ENCODE measurements at regions not wholly inside any gene's neighbourhood (a gene's known extent, or its start where the extent isn't known, plus 50 kb on each side); places are given as distances from the start of the nearest gene placed in this dataset.

- DNase-seq, result no peak
- Mint-ChIP-seq H3K27ac (no peak overlapping the region), H3K4me1 (no peaks in the 10 kb centered on the region), H3K36me3 (no peaks in the 10 kb centered on the region), H3K27me3 (ENCODE audit: low read depth in 3 of 3) (peaks cover 2 to 3% (median 3%) of the 10 kb centered on the region in 3 donors), H3K4me3 (no peak overlapping the region), H3K9me3 (no peaks in the 10 kb centered on the region)
Measured at GRCh38 chr10:91576096-91576545, 56.8 kb downstream of the PPP1R3C start.

- no peaks in the 10 kb centered on the region for H3K36me3 Mint-ChIP-seq
- H3K27ac Mint-ChIP-seq, result no peak overlapping the region
- DNase-seq, result no peak
- H3K9me3 Mint-ChIP-seq, result no peaks in the 10 kb centered on the region
- H3K4me1 Mint-ChIP-seq, result no peaks in the 10 kb centered on the region
- H3K27me3 Mint-ChIP-seq (ENCODE audit: low read depth in 3 of 3), result peaks cover 2 to 3% (median 3%) of the 10 kb centered on the region in 3 donors
- H3K4me3 Mint-ChIP-seq, result no peak overlapping the region
Measured at GRCh38 chr10:91575044-91575610, 57.7 kb downstream of the PPP1R3C start.

DNA sequence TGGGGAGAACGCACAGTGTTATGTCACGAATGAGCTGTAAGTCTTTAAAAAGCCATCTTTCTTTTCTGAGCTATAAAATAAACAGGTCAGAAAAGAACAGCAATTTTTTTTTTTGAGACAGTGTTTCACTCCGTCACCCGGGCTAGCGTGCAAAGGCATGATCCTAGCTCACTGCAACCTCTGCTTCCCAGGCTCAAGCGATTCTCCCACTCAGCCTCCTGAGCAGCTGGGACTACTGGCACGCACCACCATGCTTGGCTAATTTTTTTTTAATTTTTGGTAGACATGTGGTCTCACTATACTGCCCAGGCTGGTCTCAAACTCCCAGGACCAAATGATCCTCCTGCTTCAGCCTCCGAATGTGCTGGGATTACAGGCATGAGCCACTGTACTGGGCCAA lies 58.6 kb downstream of the PPP1R3C start:
- Mint-ChIP-seq H3K27ac (no peak overlapping the region), H3K4me3 (no peak overlapping the region), H3K4me1 (no peaks in the 10 kb centered on the region)

GRCh38 chr10:91573320-91573719 lies 59.6 kb downstream of the PPP1R3C start:
- DNase-seq, result no peak
- peaks cover 0 to 3% (median 0%) of the 10 kb centered on the region in 6 donors for H3K9me3 Mint-ChIP-seq

More for the DNA sequence above, 58.6 kb downstream of the PPP1R3C start:
- Mint-ChIP-seq H3K27me3 (ENCODE audit: low read depth in 3 of 3) (peaks cover 1 to 3% (median 3%) of the 10 kb centered on the region in 3 donors), H3K9me3 (peaks cover 0 to 3% (median 0%) of the 10 kb centered on the region in 6 donors), H3K36me3 (no peaks in the 10 kb centered on the region)
- no peak for DNase-seq

DNA sequence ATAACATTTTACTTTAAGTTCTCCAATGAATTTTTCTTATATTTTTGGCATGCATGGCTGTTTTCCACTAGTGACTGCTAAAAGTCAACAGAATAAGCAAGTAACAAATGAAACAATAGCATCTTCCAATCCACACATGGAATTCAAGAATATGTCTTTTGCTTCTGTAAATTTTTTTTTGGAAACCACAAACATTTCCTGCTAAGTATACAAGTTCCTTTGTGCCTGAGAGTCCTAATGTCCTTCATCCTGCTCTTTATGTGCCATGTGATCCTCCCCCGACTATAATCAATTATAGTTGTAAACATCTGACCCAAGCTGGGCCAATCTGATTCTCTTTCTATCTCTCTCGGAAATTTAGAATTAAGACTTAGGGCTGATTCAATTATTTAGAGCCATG lies 61.2 kb downstream of the PPP1R3C start:
- no peak overlapping the region for H3K4me3 Mint-ChIP-seq
- H3K36me3 Mint-ChIP-seq, result no peaks in the 10 kb centered on the region
- DNase-seq, result no peak
- H3K27me3 Mint-ChIP-seq (ENCODE audit: low read depth in 3 of 3), result peaks cover 0 to 3% (median 3%) of the 10 kb centered on the region in 3 donors
- H3K9me3 Mint-ChIP-seq, result peaks cover 0 to 3% (median 0%) of the 10 kb centered on the region in 6 donors
- no peaks in the 10 kb centered on the region for H3K4me1 Mint-ChIP-seq
- H3K27ac Mint-ChIP-seq, result no peak overlapping the region

More at GRCh38 chr10:91573320-91573719, 59.6 kb downstream of the PPP1R3C start:
- H3K27me3 Mint-ChIP-seq (ENCODE audit: low read depth in 3 of 3), result peaks cover 0 to 3% (median 3%) of the 10 kb centered on the region in 3 donors
- H3K27ac Mint-ChIP-seq, result no peak overlapping the region
- no peaks in the 10 kb centered on the region for H3K36me3 Mint-ChIP-seq
- no peak overlapping the region for H3K4me3 Mint-ChIP-seq
- H3K4me1 Mint-ChIP-seq, result no peaks in the 10 kb centered on the region

GRCh38 chr10:91570220-91570619 lies 62.7 kb downstream of the PPP1R3C start:
- H3K36me3 Mint-ChIP-seq, result no peaks in the 10 kb centered on the region
- peaks cover 0 to 3% (median 0%) of the 10 kb centered on the region in 6 donors for H3K9me3 Mint-ChIP-seq
- H3K4me1 Mint-ChIP-seq, result no peaks in the 10 kb centered on the region
- no peak for DNase-seq
- H3K27ac Mint-ChIP-seq, result no peak overlapping the region
- H3K4me3 Mint-ChIP-seq, result no peak overlapping the region
- peaks cover 0 to 6% (median 5%) of the 10 kb centered on the region in 3 donors for H3K27me3 Mint-ChIP-seq (ENCODE audit: low read depth in 3 of 3)

GRCh38 chr10:91569522-91569921 lies 63.3 kb downstream of the PPP1R3C start:
- no peak for DNase-seq

GRCh38 chr10:91567815-91568214 lies 65.1 kb downstream of the PPP1R3C start:
- H3K9me3 Mint-ChIP-seq, result peaks cover 0 to 3% (median 0%) of the 10 kb centered on the region in 6 donors
- H3K4me3 Mint-ChIP-seq, result no peak overlapping the region
- no peak for DNase-seq
- H3K27me3 Mint-ChIP-seq (ENCODE audit: low read depth in 3 of 3), result peaks cover 0 to 7% (median 3%) of the 10 kb centered on the region in 3 donors
- H3K36me3 Mint-ChIP-seq, result no peaks in the 10 kb centered on the region
- H3K27ac Mint-ChIP-seq, result no peak overlapping the region
- no peaks in the 10 kb centered on the region for H3K4me1 Mint-ChIP-seq

More at GRCh38 chr10:91569522-91569921, 63.3 kb downstream of the PPP1R3C start:
- no peaks in the 10 kb centered on the region for H3K4me1 Mint-ChIP-seq
- no peaks in the 10 kb centered on the region for H3K36me3 Mint-ChIP-seq
- H3K9me3 Mint-ChIP-seq, result peaks cover 0 to 3% (median 0%) of the 10 kb centered on the region in 6 donors
- peak overlapping the region in 1 of 5 donors; percentile 65 for H3K4me3 Mint-ChIP-seq
- peaks cover 0 to 3% (median 2%) of the 10 kb centered on the region in 3 donors for H3K27me3 Mint-ChIP-seq (ENCODE audit: low read depth in 3 of 3)
- no peak overlapping the region for H3K27ac Mint-ChIP-seq

- no peak for DNase-seq
- H3K27me3 Mint-ChIP-seq (ENCODE audit: low read depth in 3 of 3), result peaks cover 0 to 7% (median 6%) of the 10 kb centered on the region in 3 donors
- no peaks in the 10 kb centered on the region for H3K36me3 Mint-ChIP-seq
- peaks cover 0 to 6% (median 0%) of the 10 kb centered on the region in 6 donors for H3K9me3 Mint-ChIP-seq
- H3K4me1 Mint-ChIP-seq, result no peaks in the 10 kb centered on the region
- no peak overlapping the region for H3K4me3 Mint-ChIP-seq
- no peak overlapping the region for H3K27ac Mint-ChIP-seq
Measured at GRCh38 chr10:91566115-91566514, 66.8 kb downstream of the PPP1R3C start.

- H3K4me3 Mint-ChIP-seq, result no peak overlapping the region
- H3K4me1 Mint-ChIP-seq, result no peaks in the 10 kb centered on the region
- no peaks in the 10 kb centered on the region for H3K36me3 Mint-ChIP-seq
- H3K27me3 Mint-ChIP-seq (ENCODE audit: low read depth in 3 of 3), result peaks cover 0 to 9% (median 8%) of the 10 kb centered on the region in 3 donors
- DNase-seq, result no peak
- H3K9me3 Mint-ChIP-seq, result peaks cover 0 to 6% (median 0%) of the 10 kb centered on the region in 6 donors
- H3K27ac Mint-ChIP-seq, result no peak overlapping the region
Measured at GRCh38 chr10:91565226-91565625, 67.6 kb downstream of the PPP1R3C start.

DNA sequence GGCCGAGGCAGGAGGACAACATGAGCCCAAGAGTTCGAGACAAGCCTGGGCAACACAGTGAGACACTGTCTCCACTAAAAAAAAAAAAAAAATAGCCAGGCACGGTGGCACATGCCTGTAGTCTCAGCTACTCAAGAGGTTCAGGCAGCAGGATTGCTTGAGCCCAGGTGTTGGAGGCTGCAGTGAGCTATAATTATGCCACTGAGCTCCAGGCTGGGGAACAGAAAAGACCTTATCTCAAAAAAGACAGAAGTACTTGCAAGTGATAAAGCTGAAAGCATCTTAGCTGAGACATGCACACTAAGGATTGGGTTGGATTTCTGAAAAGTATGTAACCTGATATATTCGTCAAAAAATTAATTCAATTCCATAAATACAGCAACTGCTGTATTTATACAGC lies 68.4 kb downstream of the PPP1R3C start:
- no peak for DNase-seq
- Mint-ChIP-seq H3K4me3 (no peak overlapping the region), H3K9me3 (peaks cover 0 to 5% (median 0%) of the 10 kb centered on the region in 6 donors), H3K36me3 (no peaks in the 10 kb centered on the region), H3K4me1 (no peaks in the 10 kb centered on the region), H3K27me3 (ENCODE audit: low read depth in 3 of 3) (peaks cover 0 to 9% (median 8%) of the 10 kb centered on the region in 3 donors), H3K27ac (no peak overlapping the region)
